IPS DF 6.9 (cell line): ENCODE measurements at regions not wholly inside any gene's neighbourhood (a gene's known extent, or its start where the extent isn't known, plus 50 kb on each side); places are given as distances from the start of the nearest gene placed in this dataset.

Experiments
- DNase-seq: peaks from one replicate; pipeline ENCODE4 v3.0.0-alpha.2; 2013; ENCODE audit warnings: low read depth, low spot score
- H3K27ac ChIP-seq: one replicate; pipeline ENCODE4 v1.5.1; 2013; ENCODE audit warnings: low read length, control low read depth
- H3K27me3 ChIP-seq: 2 replicates; pipeline ENCODE4 v1.6.1; 2013; ENCODE audit warnings: mild to moderate bottlenecking, low read length; ENCODE audit not compliant: control insufficient read depth, insufficient read depth
- H3K36me3 ChIP-seq: 2 replicates; pipeline ENCODE4 v1.6.1; 2013; ENCODE audit warnings: low read length; ENCODE audit not compliant: control insufficient read depth, insufficient read depth
- H3K4me1 ChIP-seq: 2 replicates; pipeline ENCODE4 v1.6.1; 2013; ENCODE audit warnings: low read length; ENCODE audit not compliant: control insufficient read depth, insufficient read depth
- H3K4me3 ChIP-seq: 2 replicates; pipeline ENCODE4 v1.5.1; 2013; ENCODE audit warnings: mild to moderate bottlenecking, low read length
- H3K9me3 ChIP-seq: 2 replicates; pipeline ENCODE4 v1.6.1; 2013; ENCODE audit warnings: low read length, inconsistent platforms; ENCODE audit not compliant: control insufficient read depth, insufficient read depth
- WGBS: extraction: QIAGEN DNeasy Blood & Tissue Kit; methylation state at CpG from one replicate; pipeline ENCODE4 v1.1.7; 2013; ENCODE audit warnings: mixed read lengths, missing lambda C conversion rate; ENCODE audit not compliant: insufficient read length, insufficient coverage; 5-methylcytosine and 5-hydroxymethylcytosine counted together

GRCh38 chr1:98459486-98459870 is 202.0 kb upstream of the SNX7 start:
- no CpG with 5 or more reads among the region's 2 CpGs for WGBS
- Histone ChIP-seq H3K27me3 (no peaks in the 10 kb centered on the region), H3K27ac (no peak overlapping the region), H3K9me3 (no peaks in the 10 kb centered on the region), H3K4me1 (no peaks in the 10 kb centered on the region), H3K36me3 (no peaks in the 10 kb centered on the region), H3K4me3 (no peak overlapping the region)
- DNase-seq: no peak

GRCh38 chr1:98458511-98459485 is 202.7 kb upstream of the SNX7 start:
- H3K27me3 ChIP-seq: no peaks in the 10 kb centered on the region
- no peak overlapping the region for H3K27ac ChIP-seq
- no peak for DNase-seq
- no peaks in the 10 kb centered on the region for H3K9me3 ChIP-seq
- H3K36me3 ChIP-seq: no peaks in the 10 kb centered on the region
- no peaks in the 10 kb centered on the region for H3K4me1 ChIP-seq
- H3K4me3 ChIP-seq: no peak overlapping the region
- WGBS: no CpG with 5 or more reads among the region's 8 CpGs

- H3K36me3 ChIP-seq: no peaks in the 10 kb centered on the region
- no peaks in the 10 kb centered on the region for H3K4me1 ChIP-seq
- no peaks in the 10 kb centered on the region for H3K27me3 ChIP-seq
- H3K27ac ChIP-seq: no peak overlapping the region
- no CpG with 5 or more reads among the region's 4 CpGs for WGBS
- DNase-seq: no peak
- H3K9me3 ChIP-seq: no peaks in the 10 kb centered on the region
- H3K4me3 ChIP-seq: no peak overlapping the region
Observed at GRCh38 chr1:98457248-98457647, 204.3 kb upstream of the SNX7 start.

DNA sequence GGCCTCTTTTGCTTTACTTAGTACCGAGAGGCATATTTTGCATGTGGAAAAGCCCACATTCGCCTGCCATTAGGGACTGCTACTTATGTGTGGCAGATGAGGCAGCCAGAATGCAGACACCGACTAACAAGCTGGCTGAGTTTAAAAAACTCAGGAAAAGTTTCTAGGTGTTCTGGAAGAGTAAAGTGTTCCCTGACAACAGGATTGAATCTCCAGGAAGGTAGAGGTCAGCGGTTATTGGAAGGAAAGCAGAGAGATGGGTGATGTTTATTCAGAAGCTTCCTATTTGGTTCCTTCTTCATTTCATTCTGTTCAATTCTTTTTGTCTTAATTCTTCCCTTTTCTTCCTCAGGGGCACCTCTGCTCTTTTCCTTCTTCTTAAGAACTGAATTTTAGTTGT is 206.9 kb upstream of the SNX7 start:
- Histone ChIP-seq H3K9me3 (no peaks in the 10 kb centered on the region), H3K36me3 (no peaks in the 10 kb centered on the region), H3K4me1 (no peaks in the 10 kb centered on the region), H3K4me3 (no peak overlapping the region), H3K27ac (no peak overlapping the region), H3K27me3 (no peaks in the 10 kb centered on the region)
- no peak for DNase-seq
- WGBS: no CpG with 5 or more reads among the region's 4 CpGs

DNA sequence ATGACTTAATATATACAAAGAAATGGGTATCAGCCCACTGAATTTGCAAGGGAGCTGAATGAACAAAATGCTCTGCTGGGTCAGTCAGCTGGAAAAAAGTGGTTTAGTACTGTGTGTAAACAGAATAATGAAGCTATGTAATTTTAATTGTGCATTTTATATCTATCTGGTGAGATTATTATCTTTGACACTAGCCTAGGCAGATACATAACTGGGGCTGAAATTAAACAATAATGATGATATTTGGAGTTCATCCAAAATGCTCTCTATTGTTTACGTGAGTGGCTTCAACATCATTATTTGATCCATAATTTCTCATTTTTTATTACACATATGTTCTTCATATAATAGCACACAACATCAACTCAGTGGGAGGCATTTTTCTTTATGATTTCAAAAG is 208.5 kb upstream of the SNX7 start:
- no peaks in the 10 kb centered on the region for H3K36me3 ChIP-seq
- WGBS: no CpG with 5 or more reads among the region's 1 CpG
- H3K27ac ChIP-seq: no peak overlapping the region
- no peaks in the 10 kb centered on the region for H3K9me3 ChIP-seq
- H3K27me3 ChIP-seq: no peaks in the 10 kb centered on the region
- DNase-seq: no peak
- no peak overlapping the region for H3K4me3 ChIP-seq
- no peaks in the 10 kb centered on the region for H3K4me1 ChIP-seq

- no peaks in the 10 kb centered on the region for H3K36me3 ChIP-seq
- H3K27me3 ChIP-seq: no peaks in the 10 kb centered on the region
- no peak overlapping the region for H3K27ac ChIP-seq
- DNase-seq: no peak
- no peaks in the 10 kb centered on the region for H3K9me3 ChIP-seq
- no CpG with 5 or more reads among the region's 2 CpGs for WGBS
- no peak overlapping the region for H3K4me3 ChIP-seq
- H3K4me1 ChIP-seq: no peaks in the 10 kb centered on the region
Observed at GRCh38 chr1:98452162-98452561, 209.4 kb upstream of the SNX7 start.

- no peaks in the 10 kb centered on the region for H3K27me3 ChIP-seq
- H3K9me3 ChIP-seq: no peaks in the 10 kb centered on the region
- H3K4me1 ChIP-seq: no peaks in the 10 kb centered on the region
- DNase-seq: no peak
- no peak overlapping the region for H3K4me3 ChIP-seq
- no peak overlapping the region for H3K27ac ChIP-seq
- WGBS: no CpG with 5 or more reads among the region's 1 CpG
- H3K36me3 ChIP-seq: no peaks in the 10 kb centered on the region
Observed at GRCh38 chr1:98441281-98441680, 220.2 kb upstream of the SNX7 start.

DNA sequence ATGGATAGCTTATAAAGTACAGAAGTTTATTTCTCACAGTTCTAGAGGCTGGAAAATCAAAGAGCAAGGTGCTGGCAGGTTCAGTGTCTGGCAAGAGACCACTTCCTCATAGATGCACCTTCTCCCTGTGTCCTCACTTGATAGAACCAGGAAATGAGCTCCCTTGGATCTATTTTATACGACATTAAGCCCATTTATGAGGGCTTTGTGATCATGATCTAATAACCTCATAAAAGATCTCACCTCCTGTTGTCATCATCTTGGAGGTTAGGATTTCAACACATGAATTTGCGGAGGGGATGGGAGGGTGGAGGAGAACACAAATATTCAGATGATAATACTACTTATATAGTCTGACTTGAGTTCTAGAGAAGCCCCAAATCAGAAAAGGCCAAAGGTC is 222.1 kb upstream of the SNX7 start:
- DNase-seq: no peak
- H3K4me3 ChIP-seq: no peak overlapping the region
- WGBS: no CpG with 5 or more reads among the region's 2 CpGs
- H3K36me3 ChIP-seq: no peaks in the 10 kb centered on the region
- no peaks in the 10 kb centered on the region for H3K4me1 ChIP-seq
- no peaks in the 10 kb centered on the region for H3K9me3 ChIP-seq
- H3K27me3 ChIP-seq: no peaks in the 10 kb centered on the region
- H3K27ac ChIP-seq: no peak overlapping the region

DNA sequence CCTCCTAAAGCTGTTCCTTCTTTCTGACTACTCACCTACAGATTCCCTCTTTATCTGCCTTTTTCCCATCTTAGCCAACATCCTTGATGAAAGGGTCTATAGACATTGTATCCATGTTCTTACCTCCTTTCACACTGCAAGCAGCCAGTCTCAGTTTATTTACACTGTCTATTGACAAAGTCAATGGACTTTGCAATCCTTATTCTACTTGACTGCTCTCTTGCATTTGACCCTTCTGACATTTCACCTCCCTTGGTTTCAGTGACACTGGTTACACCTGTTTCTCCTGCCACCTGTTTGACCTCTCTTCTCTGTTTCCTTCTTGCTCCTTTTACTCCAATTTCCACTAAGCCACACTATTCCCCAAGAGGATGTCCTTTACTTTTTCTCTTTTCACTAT is 224.0 kb upstream of the SNX7 start:
- Histone ChIP-seq H3K4me1 (no peaks in the 10 kb centered on the region), H3K9me3 (no peaks in the 10 kb centered on the region), H3K4me3 (no peak overlapping the region), H3K27me3 (no peaks in the 10 kb centered on the region), H3K27ac (no peak overlapping the region), H3K36me3 (no peaks in the 10 kb centered on the region)
- DNase-seq: no peak

DNA sequence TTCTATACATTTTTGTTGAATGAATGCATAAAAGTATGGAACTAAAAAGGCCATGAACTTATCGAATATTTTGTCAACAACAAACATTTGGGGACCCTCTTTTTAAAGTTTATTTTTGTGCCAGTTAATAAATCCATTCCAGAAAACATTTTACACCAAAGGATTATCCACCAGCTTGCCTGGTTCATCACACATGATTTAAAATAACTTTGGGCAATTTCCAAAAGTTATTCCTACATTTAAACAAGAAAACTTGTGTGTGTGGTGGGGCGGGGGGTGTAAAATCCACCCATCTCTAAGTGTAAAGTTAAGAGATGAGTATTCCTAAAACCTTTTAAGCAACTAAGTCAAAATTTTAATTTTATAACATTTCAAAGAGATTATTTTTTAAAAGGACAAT is 224.5 kb upstream of the SNX7 start:
- H3K36me3 ChIP-seq: no peaks in the 10 kb centered on the region
- H3K27me3 ChIP-seq: no peaks in the 10 kb centered on the region
- no peaks in the 10 kb centered on the region for H3K4me1 ChIP-seq
- no peak for DNase-seq
- H3K4me3 ChIP-seq: no peak overlapping the region
- H3K27ac ChIP-seq: no peak overlapping the region
- H3K9me3 ChIP-seq: no peaks in the 10 kb centered on the region
- no CpG with 5 or more reads among the region's 2 CpGs for WGBS

- no CpG with 5 or more reads among the region's 2 CpGs for WGBS
- Histone ChIP-seq H3K4me3 (no peak overlapping the region), H3K27me3 (no peaks in the 10 kb centered on the region), H3K36me3 (no peaks in the 10 kb centered on the region), H3K27ac (no peak overlapping the region), H3K4me1 (no peaks in the 10 kb centered on the region), H3K9me3 (no peaks in the 10 kb centered on the region)
- DNase-seq: no peak
Observed at GRCh38 chr1:98429965-98430443, 231.5 kb upstream of the SNX7 start.
